ENCODE measurements at regions not wholly inside any gene's neighbourhood (a gene's known extent, or its start where the extent isn't known, plus 50 kb on each side); places are given as distances from the start of the nearest gene placed in this dataset.
"Not testable (repeated sequence)": the region's sequence is repeated elsewhere in the genome, so short reads cannot be mapped to it uniquely, and the experiment has no call there.

DNA sequence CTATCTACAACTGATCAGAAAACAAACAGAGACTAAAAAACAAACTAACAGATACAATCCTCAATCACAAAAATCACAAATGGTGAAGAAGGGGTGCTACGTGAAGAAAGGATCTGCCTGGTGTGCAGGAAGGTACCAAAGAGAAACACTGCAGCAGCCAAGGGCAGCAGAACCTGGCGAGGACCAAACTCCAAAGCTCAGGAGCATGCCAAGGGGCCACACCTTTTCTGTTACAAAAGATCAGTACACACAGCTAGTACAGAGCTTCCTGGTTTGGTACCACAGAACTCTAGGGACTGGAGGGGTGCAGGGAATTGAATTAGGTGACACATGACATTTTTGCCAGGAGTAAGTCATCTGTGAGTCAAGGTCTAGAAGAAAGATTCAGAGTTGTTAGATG is 107.4 kb upstream of the GRM7 start:
- Histone ChIP-seq H3K9ac (ENCODE audit: low read length) (no peak overlapping the region), H2AFZ (ENCODE audit: low read depth, low read length) (no peak overlapping the region), H3K79me2 (replicated peaks; ENCODE audit: insufficient read depth, low read length) (no peaks in the 10 kb centered on the region), H3K4me2 (ENCODE audit: low read length) (no peak overlapping the region), H3K4me3 (ENCODE audit: low read length) (no peak overlapping the region), H4K20me1 (ENCODE audit: insufficient read depth) (no peaks in the 10 kb centered on the region), H3K27ac (ENCODE audit: low read length) (no peak overlapping the region), H3K9me3 (ENCODE audit: low read length) (no peaks in the 10 kb centered on the region), H3K27me3 (ENCODE audit: insufficient read depth, low read depth, low read length) (no peaks in the 10 kb centered on the region), H3K36me3 (ENCODE audit: insufficient read depth, low read length) (no peaks in the 10 kb centered on the region), H3K9me2 (ENCODE audit: insufficient read depth, low read length) (no peaks in the 10 kb centered on the region), H3F3A (ENCODE audit: insufficient read depth, low read length, poor library complexity, severe bottlenecking) (no peaks in the 10 kb centered on the region)
- TF ChIP-seq SMC3 (conservative IDR thresholded peaks at IDR 0.05; ENCODE audit: poor library complexity) (no peak), POLR2AphosphoS5 (IDR thresholded peaks at IDR 0.05) (no peak), RAD21 (conservative IDR thresholded peaks at IDR 0.05) (no peak), TAF1 (IDR thresholded peaks at IDR 0.05; ENCODE audit: low read depth) (no peak), EP300 (conservative IDR thresholded peaks at IDR 0.05; ENCODE audit: poor library complexity, severe bottlenecking) (no peak), REST (IDR thresholded peaks at IDR 0.05; ENCODE audit: borderline replicate concordance) (no peak)

- H3K36me3 ChIP-seq (ENCODE audit: insufficient read depth, low read length); H3K9ac ChIP-seq (ENCODE audit: low read length); H3K9me2 ChIP-seq (ENCODE audit: insufficient read depth, low read length); H3K27me3 ChIP-seq (ENCODE audit: insufficient read depth, low read depth, low read length); H3K4me3 ChIP-seq (ENCODE audit: low read length); H3K79me2 ChIP-seq (replicated peaks; ENCODE audit: insufficient read depth, low read length); H2AFZ ChIP-seq (ENCODE audit: low read depth, low read length); H4K20me1 ChIP-seq (ENCODE audit: insufficient read depth); H3K9me3 ChIP-seq (ENCODE audit: low read length): not testable (repeated sequence)
- Histone ChIP-seq H3K27ac (ENCODE audit: low read length) (peak overlapping the region; percentile 63), H3F3A (ENCODE audit: insufficient read depth, low read length, poor library complexity, severe bottlenecking) (peaks cover 13% of the 10 kb centered on the region), H3K4me2 (ENCODE audit: low read length) (peak overlapping the region; percentile 6)
Observed at GRCh38 chr3:6769532-6770396, 91.2 kb upstream of the GRM7 start.

- Histone ChIP-seq H3K4me3 (ENCODE audit: low read length) (peak overlapping the region; percentile 37), H3K9me3 (ENCODE audit: low read length) (no peaks in the 10 kb centered on the region), H3K36me3 (ENCODE audit: insufficient read depth, low read length) (no peaks in the 10 kb centered on the region), H3K9ac (ENCODE audit: low read length) (no peak overlapping the region), H4K20me1 (ENCODE audit: insufficient read depth) (no peaks in the 10 kb centered on the region), H2AFZ (ENCODE audit: low read depth, low read length) (no peak overlapping the region), H3K4me2 (ENCODE audit: low read length) (peak overlapping the region; percentile 6), H3K27ac (ENCODE audit: low read length) (peak overlapping the region; percentile 63), H3F3A (ENCODE audit: insufficient read depth, low read length, poor library complexity, severe bottlenecking) (peaks cover 13% of the 10 kb centered on the region), H3K79me2 (replicated peaks; ENCODE audit: insufficient read depth, low read length) (no peaks in the 10 kb centered on the region), H3K9me2 (ENCODE audit: insufficient read depth, low read length) (no peaks in the 10 kb centered on the region), H3K27me3 (ENCODE audit: insufficient read depth, low read depth, low read length) (no peaks in the 10 kb centered on the region)
- TF ChIP-seq EP300 (conservative IDR thresholded peaks at IDR 0.05; ENCODE audit: poor library complexity, severe bottlenecking) (no peak), MXI1 (conservative IDR thresholded peaks at IDR 0.05; ENCODE audit: poor library complexity, severe bottlenecking) (no peak), POLR2AphosphoS5 (IDR thresholded peaks at IDR 0.05) (no peak), SMC3 (conservative IDR thresholded peaks at IDR 0.05; ENCODE audit: poor library complexity) (no peak), TAF1 (IDR thresholded peaks at IDR 0.05; ENCODE audit: low read depth) (no peak), EZH2 (IDR thresholded peaks at IDR 0.05; ENCODE audit: borderline replicate concordance, insufficient read depth, low read length, poor library complexity, severe bottlenecking) (no peak), RAD21 (conservative IDR thresholded peaks at IDR 0.05) (no peak), REST (IDR thresholded peaks at IDR 0.05; ENCODE audit: borderline replicate concordance) (no peak)
- TF ChIP-seq, protein P1, sequence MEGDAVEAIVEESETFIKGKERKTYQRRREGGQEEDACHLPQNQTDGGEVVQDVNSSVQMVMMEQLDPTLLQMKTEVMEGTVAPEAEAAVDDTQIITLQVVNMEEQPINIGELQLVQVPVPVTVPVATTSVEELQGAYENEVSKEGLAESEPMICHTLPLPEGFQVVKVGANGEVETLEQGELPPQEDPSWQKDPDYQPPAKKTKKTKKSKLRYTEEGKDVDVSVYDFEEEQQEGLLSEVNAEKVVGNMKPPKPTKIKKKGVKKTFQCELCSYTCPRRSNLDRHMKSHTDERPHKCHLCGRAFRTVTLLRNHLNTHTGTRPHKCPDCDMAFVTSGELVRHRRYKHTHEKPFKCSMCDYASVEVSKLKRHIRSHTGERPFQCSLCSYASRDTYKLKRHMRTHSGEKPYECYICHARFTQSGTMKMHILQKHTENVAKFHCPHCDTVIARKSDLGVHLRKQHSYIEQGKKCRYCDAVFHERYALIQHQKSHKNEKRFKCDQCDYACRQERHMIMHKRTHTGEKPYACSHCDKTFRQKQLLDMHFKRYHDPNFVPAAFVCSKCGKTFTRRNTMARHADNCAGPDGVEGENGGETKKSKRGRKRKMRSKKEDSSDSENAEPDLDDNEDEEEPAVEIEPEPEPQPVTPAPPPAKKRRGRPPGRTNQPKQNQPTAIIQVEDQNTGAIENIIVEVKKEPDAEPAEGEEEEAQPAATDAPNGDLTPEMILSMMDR (IDR thresholded peaks at IDR 0.05; ENCODE audit: poor library complexity, severe bottlenecking), result no peak
Observed at GRCh38 chr3:6770397-6770690, 90.6 kb upstream of the GRM7 start.
